AG04450 (cell line): ENCODE measurements at regions not wholly inside any gene's neighbourhood (a gene's known extent, or its start where the extent isn't known, plus 50 kb on each side); places are given as distances from the start of the nearest gene placed in this dataset.

ENCODE experiments used
- CTCF ChIA-PET: fragments of 300-600, 350-600 bp; formaldehyde crosslinking; extraction: SDS; loops from one replicate; lab custom pipeline; 2022; ENCODE audit warnings: antibody characterized with exemption, inconsistent platforms; lab: Charles Lee
- POLR2A ChIA-PET: fragments of 350-600 bp; formaldehyde crosslinking; extraction: SDS; loops from one replicate; lab custom pipeline; 2021; ENCODE audit warnings: antibody characterized with exemption, inconsistent platforms; lab: Yijun Ruan, JAX
- DNase-seq: peaks from one replicate; pipeline ENCODE4 v3.0.0-alpha.2; 2011; ENCODE audit warnings: low read depth, low spot score
- H3K27ac ChIP-seq: one replicate; pipeline ENCODE4 v1.5.1; 2012; ENCODE audit warnings: low read depth, low read length, control low read depth
- H3K27me3 ChIP-seq: one replicate; pipeline ENCODE4 v1.6.0; 2012; ENCODE audit warnings: low read length; ENCODE audit not compliant: control insufficient read depth, insufficient read depth
- H3K4me3 ChIP-seq: 2 replicates; pipeline ENCODE4 v1.5.1; 2011; ENCODE audit warnings: mild to moderate bottlenecking, low read depth, low read length, control low read depth
- H3K9me3 ChIP-seq: 2 replicates; pipeline ENCODE4 v1.5.1; 2012; ENCODE audit warnings: low read length; ENCODE audit not compliant: control insufficient read depth, insufficient read depth
- CTCF ChIP-seq: IDR thresholded peaks from 2 replicates; pipeline ENCODE4 v1.5.1; 2011; ENCODE audit warnings: low read depth, low read length, control low read depth, inconsistent platforms

GRCh38 chr1:193533853-193534252, 347.4 kb upstream of the B3GALT2 start:
- ChIA-PET CTCF (no interaction called here), POLR2A (no interaction called here)
- H3K27ac ChIP-seq = no peak overlapping the region
- TF ChIP-seq CTCF = no peak
- DNase-seq = no peak
- no peak overlapping the region for H3K4me3 ChIP-seq
- H3K27me3 ChIP-seq = no peaks in the 10 kb centered on the region
- H3K9me3 ChIP-seq = no peaks in the 10 kb centered on the region

- H3K27me3 ChIP-seq = no peaks in the 10 kb centered on the region
- H3K9me3 ChIP-seq = no peaks in the 10 kb centered on the region
- DNase-seq = no peak
- H3K4me3 ChIP-seq = no peak overlapping the region
- POLR2A ChIA-PET = no interaction called here
- TF ChIP-seq CTCF = no peak
- CTCF ChIA-PET = no interaction called here
- H3K27ac ChIP-seq = no peak overlapping the region
Measured at GRCh38 chr1:193525917-193526710, 339.7 kb upstream of the B3GALT2 start.

GRCh38 chr1:193525411-193525810, 339.0 kb upstream of the B3GALT2 start:
- ChIA-PET CTCF (no interaction called here), POLR2A (no interaction called here)
- H3K9me3 ChIP-seq = no peaks in the 10 kb centered on the region
- TF ChIP-seq CTCF = no peak
- no peak overlapping the region for H3K27ac ChIP-seq
- no peak overlapping the region for H3K4me3 ChIP-seq
- H3K27me3 ChIP-seq = no peaks in the 10 kb centered on the region
- no peak for DNase-seq

GRCh38 chr1:193524616-193525015, 338.2 kb upstream of the B3GALT2 start:
- Histone ChIP-seq H3K27me3 (no peaks in the 10 kb centered on the region), H3K9me3 (no peaks in the 10 kb centered on the region), H3K27ac (no peak overlapping the region), H3K4me3 (no peak overlapping the region)
- POLR2A ChIA-PET = no interaction called here
- DNase-seq = no peak
- CTCF ChIA-PET = no interaction called here
- TF ChIP-seq CTCF = no peak

- H3K9me3 ChIP-seq = no peaks in the 10 kb centered on the region
- no peak overlapping the region for H3K27ac ChIP-seq
- no peak for TF ChIP-seq CTCF
- DNase-seq = no peak
- no peaks in the 10 kb centered on the region for H3K27me3 ChIP-seq
- POLR2A ChIA-PET = no interaction called here
- CTCF ChIA-PET = no interaction called here
- no peak overlapping the region for H3K4me3 ChIP-seq
Measured at GRCh38 chr1:193524021-193524420, 337.6 kb upstream of the B3GALT2 start.
